Gastrocnemius medialis (tissue), 4 donors: ENCODE measurements at regions not wholly inside any gene's neighbourhood (a gene's known extent, or its start where the extent isn't known, plus 50 kb on each side); places are given as distances from the start of the nearest gene placed in this dataset.

Experiments
- POLR2A ChIP-seq, 2 donors: fragments of 450-650 bp; IDR thresholded peaks; one replicate each; pipeline ENCODE4 v1.6.1; 2017; ENCODE audit warnings: antibody characterized with exemption in 2 of 2, mild to moderate bottlenecking in 2 of 2, moderate library complexity in 2 of 2
- TF ChIP-seq, protein P1 (sequence below), 5 experiments: fragments of 450-650 bp in 3 of 5; fragments of 200-600 bp in 2 of 5; sonication (generic) in 2 of 5; IDR thresholded peaks in 4 of 5; conservative IDR thresholded peaks in 1 of 5; 1 replicate in 4 of 5; 2 replicates in 1 of 5; pipeline ENCODE4 v1.5.1; 2016 to 2019; ENCODE audit warnings: antibody characterized with exemption in 5 of 5, mild to moderate bottlenecking in 3 of 5, moderate library complexity in 3 of 5

DNA sequence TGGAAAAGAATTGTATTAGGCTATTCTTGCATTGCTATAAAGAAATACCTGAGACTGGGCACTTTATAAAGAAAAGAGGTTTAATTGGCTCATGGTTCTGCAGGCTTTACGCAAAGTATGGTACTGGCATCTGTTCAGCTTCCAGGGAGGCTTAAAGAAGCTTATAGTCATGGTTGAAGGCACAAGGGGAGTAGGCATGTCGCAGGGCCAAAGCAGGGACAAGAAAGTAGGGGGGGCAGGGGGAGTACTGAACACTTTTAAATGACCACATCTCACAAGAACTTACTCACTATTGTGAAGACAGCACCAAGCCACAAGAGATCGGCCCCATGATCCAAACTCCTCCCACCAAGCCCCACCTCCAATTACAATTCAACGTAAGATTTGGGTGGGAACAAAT, 152.5 kb upstream of the PHF14 start:
- TF ChIP-seq, protein P1, sequence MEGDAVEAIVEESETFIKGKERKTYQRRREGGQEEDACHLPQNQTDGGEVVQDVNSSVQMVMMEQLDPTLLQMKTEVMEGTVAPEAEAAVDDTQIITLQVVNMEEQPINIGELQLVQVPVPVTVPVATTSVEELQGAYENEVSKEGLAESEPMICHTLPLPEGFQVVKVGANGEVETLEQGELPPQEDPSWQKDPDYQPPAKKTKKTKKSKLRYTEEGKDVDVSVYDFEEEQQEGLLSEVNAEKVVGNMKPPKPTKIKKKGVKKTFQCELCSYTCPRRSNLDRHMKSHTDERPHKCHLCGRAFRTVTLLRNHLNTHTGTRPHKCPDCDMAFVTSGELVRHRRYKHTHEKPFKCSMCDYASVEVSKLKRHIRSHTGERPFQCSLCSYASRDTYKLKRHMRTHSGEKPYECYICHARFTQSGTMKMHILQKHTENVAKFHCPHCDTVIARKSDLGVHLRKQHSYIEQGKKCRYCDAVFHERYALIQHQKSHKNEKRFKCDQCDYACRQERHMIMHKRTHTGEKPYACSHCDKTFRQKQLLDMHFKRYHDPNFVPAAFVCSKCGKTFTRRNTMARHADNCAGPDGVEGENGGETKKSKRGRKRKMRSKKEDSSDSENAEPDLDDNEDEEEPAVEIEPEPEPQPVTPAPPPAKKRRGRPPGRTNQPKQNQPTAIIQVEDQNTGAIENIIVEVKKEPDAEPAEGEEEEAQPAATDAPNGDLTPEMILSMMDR (IDR thresholded peaks at IDR 0.05 in 4 of 5, conservative IDR thresholded peaks at IDR 0.05 in 1 of 5), result no peak
- no peak for TF ChIP-seq POLR2A (IDR thresholded peaks at IDR 0.05)
